Mucosa of descending colon (tissue), 3 donors: ENCODE measurements at regions not wholly inside any gene's neighbourhood (a gene's known extent, or its start where the extent isn't known, plus 50 kb on each side); places are given as distances from the start of the nearest gene placed in this dataset.

ENCODE experiments used
- ATAC-seq: fragments of 200-7000 bp; cut with Tn5 transposase; one replicate; pipeline ENCODE4 v1.9.1; 2020; ENCODE audit warnings: mild to moderate bottlenecking, moderate library complexity
- DNase-seq, 3 donors: peaks; one replicate each; pipeline ENCODE4 v3.0.0-alpha.2; 2020
- H3K36me3 ChIP-seq: fragments of 200-600 bp; one replicate; pipeline ENCODE4 v1.8.0; 2021; ENCODE audit warnings: low read depth, mild to moderate bottlenecking
- H3K4me1 ChIP-seq: fragments of 200-600 bp; one replicate; pipeline ENCODE4 v1.8.0; 2021; ENCODE audit warnings: low read depth, mild to moderate bottlenecking
- H3K4me3 ChIP-seq: fragments of 200-600 bp; one replicate; pipeline ENCODE4 v1.8.0; 2021; ENCODE audit warnings: mild to moderate bottlenecking
- H3K9me3 ChIP-seq: fragments of 200-600 bp; one replicate; pipeline ENCODE4 v1.8.0; 2021; ENCODE audit warnings: mild to moderate bottlenecking
- intact Hi-C, 2 donors: fragments of 100-400 bp; cut with DNase I in 1 of 2; cut with micrococcal nuclease in 1 of 2; formaldehyde crosslinking; loops; one replicate each; pipeline versions ENCODE4 v1.11.0 to v1.11.1; 2022; cut with DNase I, micrococcal nuclease
- TF ChIP-seq, protein P1 (sequence below): fragments of 200-600 bp; IDR thresholded peaks from one replicate; pipeline ENCODE4 v1.8.0; 2022; ENCODE audit warnings: antibody characterized with exemption, mild to moderate bottlenecking
- donor health status: DM: no; HTN: no; CAD: no; lungs with moderate emphysema.
- donor health status: DM: no; HTN: no; CAD: no.
- donor health status: DM: no; HTN: yes; CAD: no.

GRCh38 chrX:143455046-143455445 is 62.2 kb downstream of the SPANXN3 start:
- ATAC-seq (no peak), DNase-seq (no peak)
- intact Hi-C loops = no loop called here

GRCh38 chrX:143437439-143437838 is 79.8 kb downstream of the SPANXN3 start:
- no peak overlapping the region for H3K4me3 ChIP-seq
- intact Hi-C loops = no loop called here
- H3K4me1 ChIP-seq = no peaks in the 10 kb centered on the region
- ATAC-seq = no peak
- no peaks in the 10 kb centered on the region for H3K9me3 ChIP-seq
- TF ChIP-seq, protein P1, sequence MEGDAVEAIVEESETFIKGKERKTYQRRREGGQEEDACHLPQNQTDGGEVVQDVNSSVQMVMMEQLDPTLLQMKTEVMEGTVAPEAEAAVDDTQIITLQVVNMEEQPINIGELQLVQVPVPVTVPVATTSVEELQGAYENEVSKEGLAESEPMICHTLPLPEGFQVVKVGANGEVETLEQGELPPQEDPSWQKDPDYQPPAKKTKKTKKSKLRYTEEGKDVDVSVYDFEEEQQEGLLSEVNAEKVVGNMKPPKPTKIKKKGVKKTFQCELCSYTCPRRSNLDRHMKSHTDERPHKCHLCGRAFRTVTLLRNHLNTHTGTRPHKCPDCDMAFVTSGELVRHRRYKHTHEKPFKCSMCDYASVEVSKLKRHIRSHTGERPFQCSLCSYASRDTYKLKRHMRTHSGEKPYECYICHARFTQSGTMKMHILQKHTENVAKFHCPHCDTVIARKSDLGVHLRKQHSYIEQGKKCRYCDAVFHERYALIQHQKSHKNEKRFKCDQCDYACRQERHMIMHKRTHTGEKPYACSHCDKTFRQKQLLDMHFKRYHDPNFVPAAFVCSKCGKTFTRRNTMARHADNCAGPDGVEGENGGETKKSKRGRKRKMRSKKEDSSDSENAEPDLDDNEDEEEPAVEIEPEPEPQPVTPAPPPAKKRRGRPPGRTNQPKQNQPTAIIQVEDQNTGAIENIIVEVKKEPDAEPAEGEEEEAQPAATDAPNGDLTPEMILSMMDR = no peak
- DNase-seq = no peak
- H3K36me3 ChIP-seq = no peaks in the 10 kb centered on the region

More at GRCh38 chrX:143455046-143455445, 62.2 kb downstream of the SPANXN3 start:
- TF ChIP-seq, protein P1 = no peak
- Histone ChIP-seq H3K4me1 (no peaks in the 10 kb centered on the region), H3K4me3 (no peak overlapping the region), H3K9me3 (no peaks in the 10 kb centered on the region), H3K36me3 (no peaks in the 10 kb centered on the region)

DNA sequence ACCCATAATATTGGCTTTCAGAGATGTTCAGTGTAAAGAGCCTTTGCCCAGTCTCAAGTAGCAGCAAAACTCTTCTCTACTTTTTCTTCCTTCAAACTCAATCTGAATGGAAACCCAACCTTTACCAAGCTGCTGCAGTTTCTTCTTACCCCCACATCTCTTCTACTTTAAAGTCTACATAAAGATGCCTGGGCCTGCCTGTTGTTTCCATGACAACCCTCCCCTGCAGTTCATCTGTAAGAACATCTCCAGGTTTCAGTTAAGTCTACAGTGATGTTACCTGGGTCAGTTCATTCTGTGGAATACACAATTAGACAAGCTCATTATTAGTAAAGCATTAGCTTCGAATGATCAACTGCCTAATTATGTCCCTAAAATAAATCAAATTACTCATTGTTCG is 81.4 kb downstream of the SPANXN3 start:
- intact Hi-C loops = no loop called here
- Histone ChIP-seq H3K4me1 (no peaks in the 10 kb centered on the region), H3K36me3 (no peaks in the 10 kb centered on the region), H3K4me3 (no peak overlapping the region), H3K9me3 (no peaks in the 10 kb centered on the region)
- ATAC-seq (no peak), DNase-seq (no peak)
- TF ChIP-seq, protein P1 = no peak

GRCh38 chrX:143429811-143430210 is 87.5 kb downstream of the SPANXN3 start:
- TF ChIP-seq, protein P1 = no peak
- intact Hi-C loops = no loop called here
- Histone ChIP-seq H3K4me1 (no peaks in the 10 kb centered on the region), H3K36me3 (no peaks in the 10 kb centered on the region), H3K9me3 (no peaks in the 10 kb centered on the region), H3K4me3 (no peak overlapping the region)
- DNase-seq (no peak), ATAC-seq (no peak)

GRCh38 chrX:143429131-143429530 is 88.1 kb downstream of the SPANXN3 start:
- intact Hi-C loops = no loop called here
- Histone ChIP-seq H3K9me3 (no peaks in the 10 kb centered on the region), H3K36me3 (no peaks in the 10 kb centered on the region), H3K4me1 (no peaks in the 10 kb centered on the region), H3K4me3 (no peak overlapping the region)
- TF ChIP-seq, protein P1 = no peak
- ATAC-seq (no peak), DNase-seq (no peak)

DNA sequence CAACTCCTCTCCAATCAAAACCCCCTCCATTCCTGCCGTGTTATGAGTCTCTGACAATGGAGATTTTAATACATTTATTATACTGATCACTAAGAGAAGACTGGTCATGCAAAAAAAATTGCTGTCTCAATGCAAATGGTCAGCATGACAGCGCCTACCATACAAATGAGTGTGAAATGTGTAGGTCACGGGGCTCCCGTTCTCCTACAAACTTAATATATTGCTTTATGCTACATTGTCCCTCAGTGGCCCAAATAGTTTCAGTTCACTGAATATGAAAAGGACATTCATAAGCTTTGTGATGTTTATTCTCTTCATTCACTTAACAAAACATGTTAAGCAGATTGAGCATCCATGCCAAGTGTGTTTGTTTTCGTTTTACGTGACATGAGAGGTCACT is 116.1 kb downstream of the SPANXN3 start:
- no peaks in the 10 kb centered on the region for H3K9me3 ChIP-seq
- no peaks in the 10 kb centered on the region for H3K36me3 ChIP-seq
- TF ChIP-seq, protein P1 = no peak
- intact Hi-C loops = no loop called here
- DNase-seq (no peak), ATAC-seq (no peak)
- no peaks in the 10 kb centered on the region for H3K4me1 ChIP-seq
- H3K4me3 ChIP-seq = no peak overlapping the region
